H1 (cell line): ENCODE measurements at regions not wholly inside any gene's neighbourhood (a gene's known extent, or its start where the extent isn't known, plus 50 kb on each side); places are given as distances from the start of the nearest gene placed in this dataset.
A peak's percentile ranks its signal among the peaks of the same experiment; 100 is the strongest.

Experiments
- CTCF ChIA-PET: fragments of 300-600 bp; sonication (Branson Sonifier 250); formaldehyde crosslinking; loops from one replicate; lab custom pipeline; 2021; ENCODE audit not compliant: partially characterized antibody; lab: Charles Lee
- POLR2A ChIA-PET: fragments of 300-600 bp; sonication (Branson Sonifier 250); formaldehyde crosslinking; loops from one replicate; lab custom pipeline; 2021; ENCODE audit warnings: inconsistent platforms; ENCODE audit not compliant: partially characterized antibody; lab: Charles Lee
- DNase-seq, 2 experiments: peaks; one replicate each; pipeline versions ENCODE4 v3.0.0 to v3.0.0-alpha.2; 2010 to 2022; ENCODE audit warnings: low spot score in 2 of 2, low read depth in 1 of 2, mixed read lengths in 1 of 2
- FAIRE-seq: peaks from 2 replicates; lab custom pipeline; 2011; peaks lifted over from hg19 to GRCh38; lab: Jason Lieb, UNC
- H2AFZ ChIP-seq: 2 replicates; pipeline ENCODE4 v1.8.1; 2012; ENCODE audit warnings: low read length, inconsistent platforms
- H2AK5ac ChIP-seq: 2 replicates; pipeline ENCODE4 v1.6.1; 2013; ENCODE audit warnings: low read depth, low read length
- H2BK120ac ChIP-seq: replicated peaks from 2 replicates; pipeline ENCODE3; 2013; ENCODE audit warnings: low read depth, low read length, inconsistent platforms
- H2BK12ac ChIP-seq: 2 replicates; pipeline ENCODE4 v1.6.1; 2013; ENCODE audit warnings: low read depth, low read length
- H2BK15ac ChIP-seq: 2 replicates; pipeline ENCODE4 v1.6.1; 2013; ENCODE audit warnings: low read length
- H2BK20ac ChIP-seq: 2 replicates; pipeline ENCODE4 v1.6.1; 2013; ENCODE audit warnings: low read length
- H2BK5ac ChIP-seq: 2 replicates; pipeline ENCODE4 v1.6.1; 2013; ENCODE audit warnings: low read depth, low read length
- H3K14ac ChIP-seq: 2 replicates; pipeline ENCODE4 v1.6.1; 2013; ENCODE audit warnings: inconsistent platforms; ENCODE audit not compliant: insufficient read length
- H3K18ac ChIP-seq: 2 replicates; pipeline ENCODE4 v1.6.1; 2013; ENCODE audit warnings: low read length; ENCODE audit errors: extremely low read depth
- H3K23ac ChIP-seq: 2 replicates; pipeline ENCODE4 v1.6.1; 2013; ENCODE audit warnings: inconsistent platforms; ENCODE audit not compliant: insufficient read length
- H3K23me2 ChIP-seq: 2 replicates; pipeline ENCODE4 v1.6.1; 2013; ENCODE audit warnings: low read depth, low read length
- H3K27ac ChIP-seq: 2 replicates; pipeline ENCODE4 v1.6.1; 2011; ENCODE audit warnings: low read depth, low read length, inconsistent platforms
- H3K27me3 ChIP-seq, 4 experiments: replicated peaks in 1 of 4; 1 replicate in 1 of 4; 2 replicates in 3 of 4; pipeline versions ENCODE4 v1.6.1 to v1.8.1; 2011 to 2013; ENCODE audit warnings: low read length in 3 of 4, mild to moderate bottlenecking in 3 of 4, inconsistent platforms in 2 of 4, mixed read lengths in 2 of 4, moderate library complexity in 1 of 4; ENCODE audit not compliant: control insufficient read depth in 3 of 4, insufficient read depth in 3 of 4; ENCODE audit errors: extremely low read depth in 1 of 4
- H3K36me3 ChIP-seq, 4 experiments: 2 replicates each; pipeline versions ENCODE4 v1.6.1 to v1.8.1; 2011 to 2013; ENCODE audit warnings: mild to moderate bottlenecking in 4 of 4, low read length in 3 of 4, moderate library complexity in 2 of 4, control low read depth in 1 of 4, inconsistent platforms in 1 of 4; ENCODE audit not compliant: insufficient read depth in 4 of 4, control insufficient read depth in 2 of 4
- H3K4ac ChIP-seq: replicated peaks from 2 replicates; pipeline ENCODE3; 2013; ENCODE audit warnings: low read length, low read depth, mixed read lengths, inconsistent platforms; ENCODE audit not compliant: insufficient read length
- H3K4me1 ChIP-seq, 4 experiments: replicated peaks in 1 of 4; 1 replicate in 1 of 4; 2 replicates in 3 of 4; pipeline versions ENCODE4 v1.6.1 to v1.8.1; 2011 to 2013; ENCODE audit warnings: low read length in 3 of 4, inconsistent platforms in 2 of 4, mixed read lengths in 1 of 4; ENCODE audit not compliant: insufficient read depth in 4 of 4, control insufficient read depth in 3 of 4
- H3K4me2 ChIP-seq, 2 experiments: 2 replicates each; pipeline versions ENCODE4 v1.6.1 to v1.8.1; 2011 to 2013; ENCODE audit warnings: low read depth in 2 of 2, low read length in 2 of 2, control low read depth in 1 of 2, inconsistent platforms in 1 of 2, mild to moderate bottlenecking in 1 of 2; ENCODE audit not compliant: insufficient read depth in 1 of 2
- H3K4me3 ChIP-seq, 4 experiments: fragments of 200-600, 300-600 bp in 1 of 4; sonication (generic), shearing (Covaris generic), sonication (Bioruptor Twin) in 1 of 4; 2 replicates each; pipeline versions ENCODE4 v1.5.1 to v1.8.1; 2011 to 2016; ENCODE audit warnings: low read length in 4 of 4, low read depth in 3 of 4, control low read depth in 2 of 4, inconsistent platforms in 2 of 4, mild to moderate bottlenecking in 2 of 4, mixed read lengths in 1 of 4, moderate library complexity in 1 of 4; ENCODE audit not compliant: insufficient read depth in 2 of 4; ENCODE audit errors: extremely low read depth in 1 of 4
- H3K56ac ChIP-seq: replicated peaks from 2 replicates; pipeline ENCODE3; 2013; ENCODE audit warnings: low read depth, mild to moderate bottlenecking, mixed read lengths, low read length, inconsistent platforms; ENCODE audit not compliant: insufficient read length
- H3K79me1 ChIP-seq: 2 replicates; pipeline ENCODE4 v1.6.1; 2013; ENCODE audit warnings: low read depth, low read length, control low read depth
- H3K79me2 ChIP-seq, 2 experiments: 2 replicates each; pipeline versions ENCODE4 v1.6.1 to v1.8.1; 2012 to 2013; ENCODE audit warnings: low read length in 2 of 2, mild to moderate bottlenecking in 2 of 2, inconsistent platforms in 1 of 2; ENCODE audit not compliant: insufficient read depth in 2 of 2, control insufficient read depth in 1 of 2
- H3K9ac ChIP-seq, 4 experiments: replicated peaks in 1 of 4; 1 replicate in 1 of 4; 2 replicates in 3 of 4; pipeline versions ENCODE4 v1.6.1 to v1.8.1; 2011 to 2013; ENCODE audit warnings: low read depth in 3 of 4, low read length in 3 of 4, control low read depth in 2 of 4, mild to moderate bottlenecking in 2 of 4, moderate library complexity in 2 of 4, inconsistent platforms in 1 of 4; ENCODE audit errors: extremely low read depth in 1 of 4
- H3K9me3 ChIP-seq, 2 experiments: 2 replicates each; pipeline versions ENCODE4 v1.6.1 to v1.8.1; 2012 to 2013; ENCODE audit warnings: mild to moderate bottlenecking in 2 of 2, moderate library complexity in 2 of 2, control low read depth in 1 of 2, inconsistent platforms in 1 of 2, low read depth in 1 of 2, low read length in 1 of 2, mixed read lengths in 1 of 2; ENCODE audit not compliant: insufficient read depth in 2 of 2
- H4K20me1 ChIP-seq, 2 experiments: replicated peaks in 1 of 2; 2 replicates each; pipeline versions ENCODE3 to v1.8.1; 2011 to 2013; ENCODE audit warnings: inconsistent platforms in 2 of 2, low read length in 2 of 2, mild to moderate bottlenecking in 1 of 2; ENCODE audit not compliant: insufficient read depth in 2 of 2, control insufficient read depth in 1 of 2
- H4K5ac ChIP-seq: 2 replicates; pipeline ENCODE4 v1.6.1; 2013; ENCODE audit warnings: low read length, low read depth, mixed read lengths, inconsistent platforms; ENCODE audit not compliant: insufficient read length
- H4K8ac ChIP-seq: 2 replicates; pipeline ENCODE4 v1.8.0; 2013; ENCODE audit warnings: mild to moderate bottlenecking, moderate library complexity, low read length, inconsistent platforms; ENCODE audit not compliant: insufficient read depth; ENCODE audit errors: extremely low read depth
- H4K91ac ChIP-seq: replicated peaks from 2 replicates; pipeline ENCODE3; 2013; ENCODE audit warnings: low read length, mixed read lengths, inconsistent platforms; ENCODE audit not compliant: insufficient read length
- BCL11A ChIP-seq, 2 experiments: IDR thresholded peaks; one replicate each; pipeline ENCODE4 v1.6.1; 2011; ENCODE audit warnings: low read depth in 2 of 2, low read length in 2 of 2, mild to moderate bottlenecking in 2 of 2
- E2F6 ChIP-seq: IDR thresholded peaks from 2 replicates; pipeline ENCODE4 v1.6.1; 2012; ENCODE audit warnings: inconsistent platforms
- GABPA ChIP-seq: IDR thresholded peaks from 2 replicates; pipeline ENCODE4 v1.6.1; 2011; ENCODE audit warnings: mild to moderate bottlenecking, low read length, moderate library complexity, borderline replicate concordance; ENCODE audit not compliant: insufficient read depth
- JUN ChIP-seq: IDR thresholded peaks from 2 replicates; pipeline ENCODE4 v1.6.1; 2011; ENCODE audit warnings: low read depth, mild to moderate bottlenecking, improper control_type of control experiment, low read length
- JUND ChIP-seq: IDR thresholded peaks from 2 replicates; pipeline ENCODE4 v1.6.1; 2011; ENCODE audit warnings: mild to moderate bottlenecking, improper control_type of control experiment, low read length
- KDM1A ChIP-seq: fragments of 200-600, 300-600 bp; sonication (generic); IDR thresholded peaks from 2 replicates; pipeline ENCODE4 v1.7.1; 2016; ENCODE audit warnings: mild to moderate bottlenecking, low read length, borderline replicate concordance
- MAX ChIP-seq: IDR thresholded peaks from 2 replicates; pipeline ENCODE4 v1.6.1; 2012; ENCODE audit warnings: inconsistent platforms
- POLR2AphosphoS5 ChIP-seq: IDR thresholded peaks from 2 replicates; pipeline ENCODE4 v1.6.1; 2011; ENCODE audit warnings: low read depth, low read length
- RFX5 ChIP-seq: IDR thresholded peaks from 2 replicates; pipeline ENCODE4 v1.6.1; 2011; ENCODE audit warnings: low read depth, low read length, improper control_type of control experiment, borderline replicate concordance
- SIRT6 ChIP-seq: IDR thresholded peaks from one replicate; pipeline ENCODE4 v1.7.1; 2012; ENCODE audit warnings: low read length, inconsistent platforms
- YY1 ChIP-seq: IDR thresholded peaks from 2 replicates; pipeline ENCODE4 v1.6.1; 2011; ENCODE audit warnings: low read depth, mild to moderate bottlenecking, low read length
- whole genome bisulfite sequencing, 2 experiments: shearing (Covaris generic) in 1 of 2; methylation state at CpG; one replicate each; pipeline versions ENCODE4 v1.1.6 to v1.1.7; 2013 to 2015; ENCODE audit warnings: low lambda C conversion rate in 2 of 2, mixed read lengths in 2 of 2, inconsistent platforms in 1 of 2, low coverage in 1 of 2, missing lambda C conversion rate in 1 of 2; ENCODE audit not compliant: insufficient replicate concordance in 2 of 2, insufficient coverage in 1 of 2, insufficient read length in 1 of 2; ENCODE audit errors: extremely low coverage in 1 of 2, missing lambda C conversion rate in 1 of 2; 5-methylcytosine and 5-hydroxymethylcytosine counted together

- no peak overlapping the region for H2BK120ac ChIP-seq
- DNase-seq (peak in 1 of 2 experiments; percentile 34), FAIRE-seq (no peak)
- H3K27me3 ChIP-seq, result no peaks in the 10 kb centered on the region
- 94% methylated on average over 11 of the region's 11 CpGs; no CpG with 5 or more reads in 1 of the 2 experiments for WGBS, 2 experiments
- ChIA-PET POLR2A (no interaction called here), CTCF (no interaction called here)
- H3K4me1 ChIP-seq, result no peaks in the 10 kb centered on the region
- no peaks in the 10 kb centered on the region for H3K79me1 ChIP-seq
- no peak overlapping the region for H4K91ac ChIP-seq
- no peak overlapping the region for H2AK5ac ChIP-seq
- no peak overlapping the region for H2BK15ac ChIP-seq
- H3K56ac ChIP-seq, result no peak overlapping the region
- H3K36me3 ChIP-seq, result no peaks in the 10 kb centered on the region
- no peak overlapping the region for H4K5ac ChIP-seq
- no peak overlapping the region for H3K18ac ChIP-seq
- no peak overlapping the region for H3K4me3 ChIP-seq
- H3K9me3 ChIP-seq, result 0 out of 4 replicates have a peak, but pooled peaks cover 0 to 2% of the 10 kb centered on the region in 2 experiments
- H3K4ac ChIP-seq, result no peak overlapping the region
- no peaks in the 10 kb centered on the region for H3K79me2 ChIP-seq
- peaks cover 0 to 1% of the 10 kb centered on the region in 2 experiments for H4K20me1 ChIP-seq
- no peak overlapping the region for H2BK5ac ChIP-seq
- no peak overlapping the region for H3K23ac ChIP-seq
- no peak overlapping the region for H3K27ac ChIP-seq
- H3K23me2 ChIP-seq, result peaks cover 10% of the 10 kb centered on the region; the same call in 1 of the 2 replicates
- H2BK12ac ChIP-seq, result no peak overlapping the region
- no peak overlapping the region for H3K9ac ChIP-seq
- no peak overlapping the region for H3K4me2 ChIP-seq
- H2BK20ac ChIP-seq, result no peak overlapping the region
- H2AFZ ChIP-seq, result no peak overlapping the region
- no peak overlapping the region for H3K14ac ChIP-seq
- H4K8ac ChIP-seq, result no peak overlapping the region
- TF ChIP-seq KDM1A (no peak), MAX (no peak), POLR2AphosphoS5 (no peak), GABPA (no peak), JUN (no peak), JUND (no peak), SIRT6 (no peak), E2F6 (no peak), YY1 (no peak), RFX5 (no peak), BCL11A (IDR thresholded peaks at IDR 0.05; ENCODE audit: low read depth in 2 of 2, low read length in 2 of 2) (no peak)
- TF ChIP-seq, all 59 proteins: peak for 0
These were observed 391.1 kb upstream of the MGMT start for GRCh38 chr10:129075927-129076326.
